ENCODE measurements at regions not wholly inside any gene's neighbourhood (a gene's known extent, or its start where the extent isn't known, plus 50 kb on each side); places are given as distances from the start of the nearest gene placed in this dataset.

- no peak for DNase-seq
Observed at GRCh38 chr1:81032374-81032773, 768.4 kb upstream of the ADGRL2 start.

GRCh38 chr1:81030441-81030840 lies 770.3 kb upstream of the ADGRL2 start:
- no peak for DNase-seq

- no peak for DNase-seq
Observed at GRCh38 chr1:81029266-81029665, 771.5 kb upstream of the ADGRL2 start.

- no peak for DNase-seq
Observed at GRCh38 chr1:81023187-81023724, 777.5 kb upstream of the ADGRL2 start.

- DNase-seq: no peak
Observed at GRCh38 chr1:81021134-81021533, 779.6 kb upstream of the ADGRL2 start.

- DNase-seq: no peak
Observed at GRCh38 chr1:81020506-81020905, 780.2 kb upstream of the ADGRL2 start.

DNA sequence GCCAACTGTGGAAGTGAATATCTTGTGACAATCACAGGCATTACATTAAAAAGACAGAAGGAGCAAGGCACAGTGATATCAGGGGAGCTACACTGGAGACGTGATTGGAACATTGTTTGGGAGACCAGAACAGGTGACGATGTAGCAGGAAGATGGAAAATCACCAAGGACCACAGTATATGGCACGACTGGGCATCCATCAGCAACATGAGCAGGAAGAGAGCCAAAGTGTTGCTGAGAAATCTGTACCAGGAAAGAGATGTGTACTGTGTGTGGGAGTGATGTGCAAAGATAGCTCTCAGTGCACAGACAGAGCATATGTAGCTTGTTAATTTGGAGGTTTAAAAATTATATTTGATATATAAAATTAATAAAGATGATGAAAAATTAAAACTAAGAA lies 790.6 kb upstream of the ADGRL2 start:
- no peak for DNase-seq

GRCh38 chr1:81008293-81008692 lies 792.4 kb upstream of the ADGRL2 start:
- no peak for DNase-seq

- no peak for DNase-seq
Observed at GRCh38 chr1:81007024-81007423, 793.7 kb upstream of the ADGRL2 start.

- no peak for DNase-seq
Observed at GRCh38 chr1:81006502-81006901, 794.2 kb upstream of the ADGRL2 start.

DNA sequence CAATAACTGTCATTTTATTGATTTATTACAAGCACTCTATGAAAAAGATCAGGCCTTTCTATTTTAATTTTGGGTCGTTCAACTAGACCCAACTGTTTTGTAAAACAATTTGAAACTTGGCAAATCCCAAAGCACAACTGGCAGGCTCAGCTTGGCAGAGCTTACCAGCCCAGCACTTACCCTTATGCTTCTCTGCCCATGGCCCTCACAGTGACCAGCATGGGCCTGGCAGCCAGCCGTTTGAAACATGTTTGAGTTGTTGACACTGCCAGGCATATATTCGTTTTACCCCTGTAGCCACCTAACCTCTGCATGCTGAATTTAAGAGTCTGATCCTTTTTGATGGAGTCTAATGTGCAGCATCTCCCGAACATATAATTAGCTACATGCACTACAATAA lies 796.7 kb upstream of the ADGRL2 start:
- no peak for DNase-seq

- no peak for DNase-seq
Observed at GRCh38 chr1:80994934-80995333, 805.8 kb upstream of the ADGRL2 start.

DNA sequence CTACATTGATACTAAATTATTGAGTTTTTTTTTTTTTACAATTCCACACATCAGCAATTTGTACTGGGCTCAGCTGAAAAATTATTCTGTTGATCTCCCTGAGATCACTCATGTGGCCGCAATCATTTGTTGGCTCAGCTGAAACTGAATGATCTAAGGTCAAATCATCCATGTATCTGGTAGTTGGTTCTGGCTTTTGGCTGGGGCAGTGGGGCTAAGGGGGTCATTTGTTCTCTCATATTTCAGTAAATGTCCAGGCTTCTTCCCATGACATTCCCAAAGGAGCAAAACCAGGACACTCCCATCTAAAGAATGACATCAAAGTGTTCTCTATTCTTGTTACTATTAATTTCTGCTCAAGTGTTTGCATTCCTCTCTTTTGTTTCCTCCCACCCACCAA lies 806.7 kb upstream of the ADGRL2 start:
- DNase-seq: no peak

GRCh38 chr1:80993154-80993980 lies 807.4 kb upstream of the ADGRL2 start:
- no peak for DNase-seq

- no peak for DNase-seq
Observed at GRCh38 chr1:80989455-80989854, 811.3 kb upstream of the ADGRL2 start.

DNA sequence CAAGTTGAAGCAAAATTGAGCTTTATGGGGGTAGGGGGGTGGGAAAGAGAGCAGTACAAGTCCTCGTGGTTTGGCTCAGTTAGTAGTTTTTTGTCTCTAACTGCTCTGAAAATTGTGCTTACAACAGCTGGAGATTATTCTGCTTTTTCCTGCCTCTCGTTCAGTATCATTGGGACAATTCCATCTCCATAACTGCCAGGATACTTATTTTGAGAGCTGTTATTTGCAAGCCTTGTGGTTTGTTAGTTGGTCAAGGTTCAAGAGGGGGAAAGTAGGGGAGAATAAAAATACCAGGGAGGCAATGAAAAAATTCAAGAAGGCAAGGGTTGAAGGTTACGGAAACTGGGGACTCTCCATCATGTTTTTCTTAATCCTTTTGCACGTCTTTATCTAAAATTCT lies 811.8 kb upstream of the ADGRL2 start:
- no peak for DNase-seq

DNA sequence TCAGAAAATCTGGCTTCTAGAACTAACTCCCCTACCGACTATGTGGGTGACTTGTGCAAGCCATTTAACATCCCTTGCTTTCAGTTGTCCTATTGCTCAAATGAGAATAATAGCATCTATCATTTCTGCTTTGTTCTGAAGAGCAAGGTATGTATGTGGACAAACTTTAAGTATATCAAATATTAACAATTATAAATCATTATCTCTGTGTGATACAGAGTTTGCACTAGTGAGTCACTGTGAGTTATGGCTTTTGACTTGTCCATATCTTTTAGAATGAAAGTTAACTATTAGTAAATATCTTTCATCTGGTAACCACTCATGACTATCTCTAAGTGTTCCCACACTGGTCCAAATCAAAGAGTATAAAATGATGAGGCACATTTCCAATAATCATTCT lies 812.9 kb upstream of the ADGRL2 start:
- DNase-seq: no peak

DNA sequence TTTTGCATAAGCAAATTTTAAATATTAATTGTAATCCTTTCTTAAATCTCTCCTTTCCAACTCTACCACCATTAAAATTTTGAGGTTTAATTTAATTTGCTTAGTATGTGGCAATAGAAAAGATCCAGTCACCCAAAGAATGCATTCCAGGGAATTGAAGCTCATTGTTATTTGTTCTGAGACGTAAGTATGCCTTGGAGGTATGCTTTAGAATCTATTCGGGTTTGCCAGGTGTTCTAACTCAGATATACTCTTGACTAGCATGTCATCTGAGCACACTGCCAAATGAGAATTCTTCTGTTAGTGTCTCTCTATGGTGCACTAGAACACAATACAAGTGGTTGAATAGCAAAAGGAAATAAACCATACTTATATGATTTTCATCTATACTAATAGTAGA lies 813.6 kb upstream of the ADGRL2 start:
- no peak for DNase-seq

- DNase-seq: no peak
Observed at GRCh38 chr1:80982831-80983230, 817.9 kb upstream of the ADGRL2 start.

DNA sequence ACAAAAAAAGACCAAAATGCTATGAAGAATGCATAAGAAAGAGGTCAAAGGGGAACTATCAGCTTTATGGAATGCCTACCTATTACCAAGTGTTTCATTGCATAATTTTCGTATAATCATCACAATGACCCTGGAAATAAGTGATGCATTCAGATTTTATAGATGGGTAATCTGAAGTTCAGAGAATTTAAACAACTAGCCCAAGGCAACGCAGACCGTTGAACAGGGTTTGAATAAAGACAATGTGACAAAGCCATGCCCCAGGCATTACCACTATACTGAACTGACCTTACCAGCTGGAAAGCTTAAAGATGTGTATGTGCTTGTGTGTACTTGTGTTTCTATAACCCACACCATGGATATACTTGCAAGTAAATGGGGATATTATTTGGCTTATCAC lies 827.6 kb upstream of the ADGRL2 start:
- DNase-seq: no peak

GRCh38 chr1:80966266-80966665 lies 834.5 kb upstream of the ADGRL2 start:
- DNase-seq: no peak

DNA sequence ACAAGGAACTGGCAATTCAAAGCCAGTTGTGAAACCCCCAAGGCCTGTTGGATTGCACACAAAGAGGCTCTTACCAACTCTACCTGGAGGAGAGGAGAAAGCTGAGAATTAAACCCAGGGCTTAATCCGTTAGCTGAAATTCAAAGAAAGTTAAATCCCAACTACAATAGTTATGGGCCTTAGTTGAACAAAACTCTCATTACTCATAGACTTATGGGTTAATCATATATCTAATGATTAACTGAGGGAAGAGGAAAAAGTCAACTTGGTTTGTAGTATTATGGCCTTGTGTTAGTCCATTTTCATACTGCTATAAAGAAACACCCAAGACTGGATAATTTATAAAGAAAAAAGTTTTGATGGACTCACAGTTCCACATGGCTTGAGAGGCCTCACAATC lies 838.2 kb upstream of the ADGRL2 start:
- DNase-seq: no peak

DNA sequence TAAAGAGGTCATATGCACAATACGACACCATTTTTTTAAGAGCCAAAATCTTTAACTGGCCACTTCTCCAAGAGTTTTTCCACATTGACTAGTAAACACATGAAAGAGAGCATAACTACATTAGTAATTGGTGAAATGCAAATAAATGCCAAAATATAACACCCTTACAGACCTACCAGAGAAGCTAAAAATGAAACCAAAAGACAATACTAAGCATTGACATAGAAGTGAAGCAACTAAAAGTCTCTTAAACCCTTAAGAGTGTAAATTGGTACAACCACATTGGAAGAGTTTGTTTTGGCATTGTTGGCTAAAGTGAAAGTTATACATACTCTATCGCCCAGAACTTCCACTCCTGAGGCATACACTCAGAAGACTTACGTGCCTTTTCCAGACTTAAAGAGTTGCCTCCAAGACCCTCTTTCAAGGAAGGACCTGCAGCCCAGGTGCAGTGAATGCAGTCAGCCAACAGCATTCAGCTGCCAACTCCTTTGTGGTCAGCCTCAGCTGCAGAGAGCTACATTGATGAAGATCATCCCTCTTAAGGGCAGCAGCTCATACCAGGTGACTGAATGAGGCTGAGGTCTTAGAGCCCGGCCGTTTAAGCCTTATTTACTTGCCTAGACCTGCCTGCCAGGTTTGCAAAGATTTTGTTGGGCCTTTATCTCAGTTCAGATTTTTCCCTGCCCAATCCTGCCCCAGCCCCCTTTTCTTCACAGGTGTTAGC lies 839.1 kb upstream of the ADGRL2 start:
- no peak for DNase-seq

GRCh38 chr1:80933346-80933745 lies 867.4 kb upstream of the ADGRL2 start:
- no peak for DNase-seq
